ENCODE measurements at regions not wholly inside any gene's neighbourhood (a gene's known extent, or its start where the extent isn't known, plus 50 kb on each side); places are given as distances from the start of the nearest gene placed in this dataset.

GRCh38 chr15:61295239-61295638 lies 66.1 kb upstream of the RORA start:
- CTCF ChIA-PET: no interaction called here
- no peak for TF ChIP-seq MAX (IDR thresholded peaks at IDR 0.05)
- TF ChIP-seq SRF (IDR thresholded peaks at IDR 0.05; ENCODE audit: low read depth): no peak
- TF ChIP-seq EZH2phosphoT487 (IDR thresholded peaks at IDR 0.05; ENCODE audit: borderline replicate concordance): no peak
- TF ChIP-seq YY1 (IDR thresholded peaks at IDR 0.05; ENCODE audit: extremely low read depth, insufficient replicate concordance, low read depth, low read length): no peak
- TF ChIP-seq SIN3A (IDR thresholded peaks at IDR 0.05; ENCODE audit: low read depth): no peak
- Histone ChIP-seq H2AFZ (ENCODE audit: low read depth, low read length, poor library complexity, severe bottlenecking) (no peak overlapping the region), H3K4me3 (replicated peaks in 1 of 2; ENCODE audit: low read depth in 1 of 2, low read length in 2 of 2) (no peak overlapping the region), H3K79me2 (ENCODE audit: insufficient read depth, low read length) (no peaks in the 10 kb centered on the region), H4K20me1 (ENCODE audit: insufficient read depth) (no peaks in the 10 kb centered on the region), H3K9me3 (ENCODE audit: control insufficient read depth in 1 of 2, insufficient read depth in 1 of 2, low read depth in 1 of 2, low read length in 2 of 2) (peaks cover 0 to 14% of the 10 kb centered on the region in 2 experiments; a peak in 1 of 4 replicates), H3K36me3 (ENCODE audit: control insufficient read depth in 1 of 2, insufficient read depth in 2 of 2, low read length in 2 of 2) (no peaks in the 10 kb centered on the region), H3K4me2 (ENCODE audit: low read length) (no peak overlapping the region), H3K9ac (ENCODE audit: low read length) (no peak overlapping the region), H3K27me3 (ENCODE audit: insufficient read depth, low read length) (no peaks in the 10 kb centered on the region), H3K27ac (ENCODE audit: low read depth, low read length) (no peak overlapping the region), H3K4me1 (ENCODE audit: control insufficient read depth in 1 of 2, insufficient read depth in 2 of 2, low read length in 2 of 2) (no peaks in the 10 kb centered on the region), H3K9me2 (ENCODE audit: insufficient read depth) (no peaks in the 10 kb centered on the region)
- no TSS peak for BruUV-seq (replicated peaks)
- RAD21 ChIA-PET (ENCODE audit: low non-redundant PET in 1 of 2, low total read pairs in 2 of 2, uncharacterized antibody in 2 of 2, unreplicated experiment in 2 of 2): no interaction called here
- intact Hi-C loops (cut with micrococcal nuclease): no loop called here
- ATAC-seq (no peak), DNase-seq (ENCODE audit: low read depth, low spot score) (no peak)
- POLR2A ChIA-PET: no interaction called here

DNA sequence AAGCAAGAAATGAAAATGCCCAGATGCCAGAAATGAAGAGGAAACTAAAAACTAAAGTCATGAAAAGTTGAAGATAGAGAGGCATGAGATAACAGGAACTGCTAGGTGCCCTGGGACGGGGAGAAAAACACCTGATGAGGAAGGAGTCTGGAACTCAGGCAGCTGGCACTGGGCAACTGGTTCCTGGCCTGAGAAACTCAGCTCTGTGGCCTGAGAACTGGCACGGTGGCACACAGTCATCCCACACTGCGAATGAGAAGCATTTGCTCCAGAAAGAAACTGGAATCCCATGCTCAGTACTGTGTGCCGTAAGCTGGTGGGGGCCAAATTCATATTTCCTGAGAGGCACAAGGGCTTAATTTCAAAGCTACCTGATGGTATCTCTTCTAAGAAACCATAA lies 53.6 kb upstream of the RORA start:
- Histone ChIP-seq H3K27ac (ENCODE audit: low read depth, low read length) (no peak overlapping the region), H3K4me1 (ENCODE audit: control insufficient read depth in 1 of 2, insufficient read depth in 2 of 2, low read length in 2 of 2) (no peaks in the 10 kb centered on the region), H3K4me3 (replicated peaks in 1 of 2; ENCODE audit: low read depth in 1 of 2, low read length in 2 of 2) (no peak overlapping the region), H4K20me1 (ENCODE audit: insufficient read depth) (no peaks in the 10 kb centered on the region), H3K9me2 (ENCODE audit: insufficient read depth) (no peaks in the 10 kb centered on the region), H3K27me3 (ENCODE audit: insufficient read depth, low read length) (no peaks in the 10 kb centered on the region), H2AFZ (ENCODE audit: low read depth, low read length, poor library complexity, severe bottlenecking) (no peak overlapping the region), H3K4me2 (ENCODE audit: low read length) (no peak overlapping the region), H3K79me2 (ENCODE audit: insufficient read depth, low read length) (no peaks in the 10 kb centered on the region), H3K9ac (ENCODE audit: low read length) (no peak overlapping the region), H3K36me3 (ENCODE audit: control insufficient read depth in 1 of 2, insufficient read depth in 2 of 2, low read length in 2 of 2) (no peaks in the 10 kb centered on the region), H3K9me3 (ENCODE audit: control insufficient read depth in 1 of 2, insufficient read depth in 1 of 2, low read depth in 1 of 2, low read length in 2 of 2) (no peaks in the 10 kb centered on the region)
- BruUV-seq (replicated peaks): no TSS peak
- ChIA-PET CTCF (no interaction called here), POLR2A (no interaction called here), RAD21 (ENCODE audit: low non-redundant PET in 1 of 2, low total read pairs in 2 of 2, uncharacterized antibody in 2 of 2, unreplicated experiment in 2 of 2) (no interaction called here)
- no peak for ATAC-seq
- DNase-seq (ENCODE audit: low read depth, low spot score): no peak
- intact Hi-C loops (cut with micrococcal nuclease): no loop called here
- TF ChIP-seq CBX3 (IDR thresholded peaks at IDR 0.05; ENCODE audit: low read depth) (no peak), CEBPB (IDR thresholded peaks at IDR 0.05; ENCODE audit: low read depth) (no peak), YY1 (IDR thresholded peaks at IDR 0.05; ENCODE audit: extremely low read depth, insufficient replicate concordance, low read depth, low read length) (no peak), POLR2AphosphoS5 (IDR thresholded peaks at IDR 0.05; ENCODE audit: low read depth, low read length) (no peak), EGR1 (IDR thresholded peaks at IDR 0.05; ENCODE audit: low read depth) (no peak), EZH2phosphoT487 (IDR thresholded peaks at IDR 0.05; ENCODE audit: borderline replicate concordance) (no peak), TCF7L2 (IDR thresholded peaks at IDR 0.05; ENCODE audit: borderline replicate concordance, extremely low read depth, insufficient read depth, insufficient read length) (no peak), MAX (IDR thresholded peaks at IDR 0.05) (no peak), SRF (IDR thresholded peaks at IDR 0.05; ENCODE audit: low read depth) (no peak), ATF3 (IDR thresholded peaks at IDR 0.05) (no peak), SP1 (IDR thresholded peaks at IDR 0.05; ENCODE audit: low read depth) (no peak), EZH2 (IDR thresholded peaks at IDR 0.05) (no peak)
- TF ChIP-seq, protein P1, sequence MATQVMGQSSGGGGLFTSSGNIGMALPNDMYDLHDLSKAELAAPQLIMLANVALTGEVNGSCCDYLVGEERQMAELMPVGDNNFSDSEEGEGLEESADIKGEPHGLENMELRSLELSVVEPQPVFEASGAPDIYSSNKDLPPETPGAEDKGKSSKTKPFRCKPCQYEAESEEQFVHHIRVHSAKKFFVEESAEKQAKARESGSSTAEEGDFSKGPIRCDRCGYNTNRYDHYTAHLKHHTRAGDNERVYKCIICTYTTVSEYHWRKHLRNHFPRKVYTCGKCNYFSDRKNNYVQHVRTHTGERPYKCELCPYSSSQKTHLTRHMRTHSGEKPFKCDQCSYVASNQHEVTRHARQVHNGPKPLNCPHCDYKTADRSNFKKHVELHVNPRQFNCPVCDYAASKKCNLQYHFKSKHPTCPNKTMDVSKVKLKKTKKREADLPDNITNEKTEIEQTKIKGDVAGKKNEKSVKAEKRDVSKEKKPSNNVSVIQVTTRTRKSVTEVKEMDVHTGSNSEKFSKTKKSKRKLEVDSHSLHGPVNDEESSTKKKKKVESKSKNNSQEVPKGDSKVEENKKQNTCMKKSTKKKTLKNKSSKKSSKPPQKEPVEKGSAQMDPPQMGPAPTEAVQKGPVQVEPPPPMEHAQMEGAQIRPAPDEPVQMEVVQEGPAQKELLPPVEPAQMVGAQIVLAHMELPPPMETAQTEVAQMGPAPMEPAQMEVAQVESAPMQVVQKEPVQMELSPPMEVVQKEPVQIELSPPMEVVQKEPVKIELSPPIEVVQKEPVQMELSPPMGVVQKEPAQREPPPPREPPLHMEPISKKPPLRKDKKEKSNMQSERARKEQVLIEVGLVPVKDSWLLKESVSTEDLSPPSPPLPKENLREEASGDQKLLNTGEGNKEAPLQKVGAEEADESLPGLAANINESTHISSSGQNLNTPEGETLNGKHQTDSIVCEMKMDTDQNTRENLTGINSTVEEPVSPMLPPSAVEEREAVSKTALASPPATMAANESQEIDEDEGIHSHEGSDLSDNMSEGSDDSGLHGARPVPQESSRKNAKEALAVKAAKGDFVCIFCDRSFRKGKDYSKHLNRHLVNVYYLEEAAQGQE (IDR thresholded peaks at IDR 0.05; ENCODE audit: low read depth): no peak
- TF ChIP-seq, protein P2, sequence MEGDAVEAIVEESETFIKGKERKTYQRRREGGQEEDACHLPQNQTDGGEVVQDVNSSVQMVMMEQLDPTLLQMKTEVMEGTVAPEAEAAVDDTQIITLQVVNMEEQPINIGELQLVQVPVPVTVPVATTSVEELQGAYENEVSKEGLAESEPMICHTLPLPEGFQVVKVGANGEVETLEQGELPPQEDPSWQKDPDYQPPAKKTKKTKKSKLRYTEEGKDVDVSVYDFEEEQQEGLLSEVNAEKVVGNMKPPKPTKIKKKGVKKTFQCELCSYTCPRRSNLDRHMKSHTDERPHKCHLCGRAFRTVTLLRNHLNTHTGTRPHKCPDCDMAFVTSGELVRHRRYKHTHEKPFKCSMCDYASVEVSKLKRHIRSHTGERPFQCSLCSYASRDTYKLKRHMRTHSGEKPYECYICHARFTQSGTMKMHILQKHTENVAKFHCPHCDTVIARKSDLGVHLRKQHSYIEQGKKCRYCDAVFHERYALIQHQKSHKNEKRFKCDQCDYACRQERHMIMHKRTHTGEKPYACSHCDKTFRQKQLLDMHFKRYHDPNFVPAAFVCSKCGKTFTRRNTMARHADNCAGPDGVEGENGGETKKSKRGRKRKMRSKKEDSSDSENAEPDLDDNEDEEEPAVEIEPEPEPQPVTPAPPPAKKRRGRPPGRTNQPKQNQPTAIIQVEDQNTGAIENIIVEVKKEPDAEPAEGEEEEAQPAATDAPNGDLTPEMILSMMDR (IDR thresholded peaks at IDR 0.05 in 2 of 3, conservative IDR thresholded peaks at IDR 0.05 in 1 of 3; ENCODE audit: borderline replicate concordance in 1 of 3, insufficient read depth in 1 of 3, low read depth in 2 of 3, low read length in 2 of 3): no peak
